Neural cell (in vitro differentiated cells): ENCODE measurements at regions not wholly inside any gene's neighbourhood (a gene's known extent, or its start where the extent isn't known, plus 50 kb on each side); places are given as distances from the start of the nearest gene placed in this dataset.

Experiments used
- EP300 ChIP-seq: fragments of 450-650 bp; conservative IDR thresholded peaks from 2 replicates; pipeline ENCODE4 v1.6.1; 2014; ENCODE audit warnings: antibody characterized with exemption, mild to moderate bottlenecking, moderate library complexity; ENCODE audit not compliant: poor library complexity, severe bottlenecking
- EZH2 ChIP-seq: fragments of 200-600, 300-800 bp; shearing (Covaris generic), sonication (generic); IDR thresholded peaks from 2 replicates; pipeline ENCODE4 v1.6.1; 2014; ENCODE audit warnings: antibody characterized with exemption, low read length, borderline replicate concordance, mild to moderate bottlenecking; ENCODE audit not compliant: insufficient read depth, poor library complexity, severe bottlenecking
- POLR2AphosphoS5 ChIP-seq: IDR thresholded peaks from 2 replicates; pipeline ENCODE4 v1.6.1; 2012
- SMC3 ChIP-seq: fragments of 450-650 bp; conservative IDR thresholded peaks from 2 replicates; pipeline ENCODE4 v1.6.1; 2014; ENCODE audit warnings: antibody characterized with exemption, mild to moderate bottlenecking, moderate library complexity; ENCODE audit not compliant: poor library complexity
- TAF1 ChIP-seq: IDR thresholded peaks from 2 replicates; pipeline ENCODE4 v1.6.1; 2012; ENCODE audit warnings: low read depth
- TF ChIP-seq, protein P1 (sequence below): fragments of 450-650 bp; IDR thresholded peaks from 2 replicates; pipeline ENCODE4 v1.5.1; 2014; ENCODE audit warnings: antibody characterized with exemption, mild to moderate bottlenecking, moderate library complexity; ENCODE audit not compliant: poor library complexity, severe bottlenecking
- TF ChIP-seq, protein P2 (sequence below): IDR thresholded peaks from 2 replicates; pipeline ENCODE4 v1.6.1; 2012; ENCODE audit warnings: borderline replicate concordance

DNA sequence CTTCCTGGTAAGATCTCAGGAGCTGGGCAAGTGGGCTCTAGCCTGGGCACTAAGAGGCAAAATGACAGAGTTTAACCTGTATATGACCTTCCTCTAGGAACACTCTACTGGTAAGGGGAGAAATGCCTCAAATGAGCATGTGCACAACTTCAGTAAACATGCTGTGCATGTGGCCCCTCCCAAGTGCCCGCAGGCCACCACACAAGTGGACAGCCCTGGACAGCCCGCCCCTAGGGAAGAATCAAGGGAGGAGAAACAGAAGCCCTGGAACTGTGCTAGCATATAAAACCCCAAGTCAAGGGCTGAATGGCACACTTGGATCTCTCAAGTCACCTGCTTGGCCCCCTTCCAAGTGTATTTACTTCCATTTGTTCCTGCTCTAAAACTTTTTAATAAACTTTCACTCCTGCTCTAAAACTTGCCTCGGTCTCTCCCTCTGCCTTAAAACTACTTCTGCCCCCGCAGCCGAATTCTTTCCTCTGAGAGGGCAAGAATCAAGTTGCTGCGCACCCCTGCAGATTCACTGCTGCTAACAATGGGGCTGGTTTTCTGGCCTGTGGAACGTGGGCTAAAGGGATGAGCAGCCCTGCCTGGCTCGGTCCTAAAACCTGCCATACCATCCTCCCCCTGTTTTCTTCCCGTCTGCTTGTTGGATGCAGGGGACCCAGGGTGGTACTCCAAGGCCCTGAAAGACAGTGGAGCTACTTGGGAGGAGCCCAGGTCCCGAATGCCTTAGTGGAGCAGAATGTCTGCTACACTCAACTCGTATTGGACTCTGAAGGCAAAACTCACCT is 93.5 kb downstream of the IER5 start:
- no peak for TF ChIP-seq EP300
- TF ChIP-seq, protein P1, sequence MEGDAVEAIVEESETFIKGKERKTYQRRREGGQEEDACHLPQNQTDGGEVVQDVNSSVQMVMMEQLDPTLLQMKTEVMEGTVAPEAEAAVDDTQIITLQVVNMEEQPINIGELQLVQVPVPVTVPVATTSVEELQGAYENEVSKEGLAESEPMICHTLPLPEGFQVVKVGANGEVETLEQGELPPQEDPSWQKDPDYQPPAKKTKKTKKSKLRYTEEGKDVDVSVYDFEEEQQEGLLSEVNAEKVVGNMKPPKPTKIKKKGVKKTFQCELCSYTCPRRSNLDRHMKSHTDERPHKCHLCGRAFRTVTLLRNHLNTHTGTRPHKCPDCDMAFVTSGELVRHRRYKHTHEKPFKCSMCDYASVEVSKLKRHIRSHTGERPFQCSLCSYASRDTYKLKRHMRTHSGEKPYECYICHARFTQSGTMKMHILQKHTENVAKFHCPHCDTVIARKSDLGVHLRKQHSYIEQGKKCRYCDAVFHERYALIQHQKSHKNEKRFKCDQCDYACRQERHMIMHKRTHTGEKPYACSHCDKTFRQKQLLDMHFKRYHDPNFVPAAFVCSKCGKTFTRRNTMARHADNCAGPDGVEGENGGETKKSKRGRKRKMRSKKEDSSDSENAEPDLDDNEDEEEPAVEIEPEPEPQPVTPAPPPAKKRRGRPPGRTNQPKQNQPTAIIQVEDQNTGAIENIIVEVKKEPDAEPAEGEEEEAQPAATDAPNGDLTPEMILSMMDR = no peak
- TF ChIP-seq POLR2AphosphoS5 = no peak
- no peak for TF ChIP-seq EZH2
- TF ChIP-seq SMC3 = no peak
- TF ChIP-seq, protein P2, sequence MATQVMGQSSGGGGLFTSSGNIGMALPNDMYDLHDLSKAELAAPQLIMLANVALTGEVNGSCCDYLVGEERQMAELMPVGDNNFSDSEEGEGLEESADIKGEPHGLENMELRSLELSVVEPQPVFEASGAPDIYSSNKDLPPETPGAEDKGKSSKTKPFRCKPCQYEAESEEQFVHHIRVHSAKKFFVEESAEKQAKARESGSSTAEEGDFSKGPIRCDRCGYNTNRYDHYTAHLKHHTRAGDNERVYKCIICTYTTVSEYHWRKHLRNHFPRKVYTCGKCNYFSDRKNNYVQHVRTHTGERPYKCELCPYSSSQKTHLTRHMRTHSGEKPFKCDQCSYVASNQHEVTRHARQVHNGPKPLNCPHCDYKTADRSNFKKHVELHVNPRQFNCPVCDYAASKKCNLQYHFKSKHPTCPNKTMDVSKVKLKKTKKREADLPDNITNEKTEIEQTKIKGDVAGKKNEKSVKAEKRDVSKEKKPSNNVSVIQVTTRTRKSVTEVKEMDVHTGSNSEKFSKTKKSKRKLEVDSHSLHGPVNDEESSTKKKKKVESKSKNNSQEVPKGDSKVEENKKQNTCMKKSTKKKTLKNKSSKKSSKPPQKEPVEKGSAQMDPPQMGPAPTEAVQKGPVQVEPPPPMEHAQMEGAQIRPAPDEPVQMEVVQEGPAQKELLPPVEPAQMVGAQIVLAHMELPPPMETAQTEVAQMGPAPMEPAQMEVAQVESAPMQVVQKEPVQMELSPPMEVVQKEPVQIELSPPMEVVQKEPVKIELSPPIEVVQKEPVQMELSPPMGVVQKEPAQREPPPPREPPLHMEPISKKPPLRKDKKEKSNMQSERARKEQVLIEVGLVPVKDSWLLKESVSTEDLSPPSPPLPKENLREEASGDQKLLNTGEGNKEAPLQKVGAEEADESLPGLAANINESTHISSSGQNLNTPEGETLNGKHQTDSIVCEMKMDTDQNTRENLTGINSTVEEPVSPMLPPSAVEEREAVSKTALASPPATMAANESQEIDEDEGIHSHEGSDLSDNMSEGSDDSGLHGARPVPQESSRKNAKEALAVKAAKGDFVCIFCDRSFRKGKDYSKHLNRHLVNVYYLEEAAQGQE = no peak
- no peak for TF ChIP-seq TAF1
